ENCODE measurements at regions not wholly inside any gene's neighbourhood (a gene's known extent, or its start where the extent isn't known, plus 50 kb on each side); places are given as distances from the start of the nearest gene placed in this dataset.
"Not testable (repeated sequence)": the region's sequence is repeated elsewhere in the genome, so short reads cannot be mapped to it uniquely, and the experiment has no call there.

GRCh38 chr4:77279114-77279513 lies 122.1 kb downstream of the CCNG2 start:
- not testable (repeated sequence) for TF ChIP-seq CTCF (IDR thresholded peaks at IDR 0.05 in 8 of 11, conservative IDR thresholded peaks at IDR 0.05 in 3 of 11); POLR2A (IDR thresholded peaks at IDR 0.05); POLR2AphosphoS5 (IDR thresholded peaks at IDR 0.05)

All from spleen (tissue), 7 donors.